Liver (tissue), 7 donors: ENCODE measurements at regions not wholly inside any gene's neighbourhood (a gene's known extent, or its start where the extent isn't known, plus 50 kb on each side); places are given as distances from the start of the nearest gene placed in this dataset.

Source experiments
- DNase-seq: peaks from one replicate; pipeline ENCODE4 v3.0.0-alpha.2; 2017; ENCODE audit warnings: low spot score
- H3K27ac ChIP-seq, 2 donors: one replicate each; pipeline ENCODE4 v1.7.0; 2013; ENCODE audit warnings: inconsistent platforms in 2 of 2, low read length in 2 of 2, control low read depth in 1 of 2, low read depth in 1 of 2, mild to moderate bottlenecking in 1 of 2
- H3K27me3 ChIP-seq, 4 donors: one replicate each; pipeline versions ENCODE4 v1.6.1 to v1.7.0; 2013; ENCODE audit warnings: low read length in 3 of 4, inconsistent platforms in 1 of 4, mild to moderate bottlenecking in 1 of 4, moderate library complexity in 1 of 4; ENCODE audit not compliant: control insufficient read depth in 4 of 4, insufficient read depth in 4 of 4
- H3K36me3 ChIP-seq, 4 donors: one replicate each; pipeline versions ENCODE4 v1.6.1 to v1.7.0; 2013; ENCODE audit warnings: low read length in 3 of 4, mild to moderate bottlenecking in 3 of 4, low read depth in 1 of 4, moderate library complexity in 1 of 4; ENCODE audit not compliant: control insufficient read depth in 4 of 4, insufficient read depth in 3 of 4
- H3K4me1 ChIP-seq, 4 donors: one replicate each; pipeline versions ENCODE4 v1.6.1 to v1.7.0; 2013; ENCODE audit warnings: low read length in 3 of 4, mild to moderate bottlenecking in 3 of 4, moderate library complexity in 1 of 4; ENCODE audit not compliant: control insufficient read depth in 4 of 4, insufficient read depth in 4 of 4
- H3K4me3 ChIP-seq, 3 donors: one replicate each; pipeline versions ENCODE4 v1.6.1 to v1.7.0; 2013; ENCODE audit warnings: low read length in 3 of 3, control low read depth in 1 of 3, low read depth in 1 of 3, mild to moderate bottlenecking in 1 of 3
- H3K9ac ChIP-seq, 2 donors: one replicate each; pipeline ENCODE4 v1.7.0; 2013; ENCODE audit warnings: low read length in 2 of 2, mild to moderate bottlenecking in 2 of 2, moderate library complexity in 2 of 2, control low read depth in 1 of 2, low read depth in 1 of 2
- H3K9me3 ChIP-seq, 4 donors: one replicate each; pipeline versions ENCODE4 v1.6.1 to v1.7.0; 2013; ENCODE audit warnings: low read length in 3 of 4; ENCODE audit not compliant: control insufficient read depth in 4 of 4
- FOXA2 ChIP-seq: IDR thresholded peaks from 2 replicates; pipeline ENCODE4 v1.6.1; 2016; ENCODE audit warnings: antibody characterized with exemption
- HNF4A ChIP-seq, 2 donors: conservative IDR thresholded peaks; 2 replicates each; pipeline ENCODE4 v1.6.1; 2016; ENCODE audit warnings: antibody characterized with exemption in 2 of 2, mild to moderate bottlenecking in 2 of 2
- JUND ChIP-seq, 2 donors: IDR thresholded peaks; 2 replicates each; pipeline ENCODE4 v1.6.1; 2016; ENCODE audit warnings: antibody characterized with exemption in 2 of 2
- MAX ChIP-seq: IDR thresholded peaks from 2 replicates; pipeline ENCODE4 v1.6.1; 2016; ENCODE audit warnings: antibody characterized with exemption
- RAD21 ChIP-seq, 2 donors: IDR thresholded peaks; 2 replicates each; pipeline ENCODE4 v1.6.1; 2016; ENCODE audit warnings: antibody characterized with exemption in 2 of 2, mild to moderate bottlenecking in 2 of 2
- REST ChIP-seq: IDR thresholded peaks from 2 replicates; pipeline ENCODE4 v1.6.1; 2016; ENCODE audit warnings: antibody characterized with exemption, mild to moderate bottlenecking
- RXRA ChIP-seq, 2 donors: IDR thresholded peaks; 2 replicates each; pipeline ENCODE4 v1.6.1; 2017 to 2018; ENCODE audit warnings: antibody characterized with exemption in 2 of 2, mild to moderate bottlenecking in 1 of 2
- TAF1 ChIP-seq: conservative IDR thresholded peaks from 2 replicates; pipeline ENCODE4 v1.6.1; 2016; ENCODE audit warnings: antibody characterized with exemption, mild to moderate bottlenecking
- ZBTB33 ChIP-seq: IDR thresholded peaks from 2 replicates; pipeline ENCODE4 v1.6.1; 2016; ENCODE audit warnings: antibody characterized with exemption
- WGBS: extraction: QIAGEN DNeasy Blood & Tissue Kit; methylation state at CpG from one replicate; pipeline ENCODE4 v1.1.7; 2013; 5-methylcytosine and 5-hydroxymethylcytosine counted together
- TF ChIP-seq, protein P1 (sequence below): IDR thresholded peaks from 2 replicates; pipeline ENCODE4 v1.6.1; 2016; ENCODE audit warnings: antibody characterized with exemption
- donor health status: healthy.
- donor health status: healthy.
- donor health status: healthy.
- donor health status: healthy.

DNA sequence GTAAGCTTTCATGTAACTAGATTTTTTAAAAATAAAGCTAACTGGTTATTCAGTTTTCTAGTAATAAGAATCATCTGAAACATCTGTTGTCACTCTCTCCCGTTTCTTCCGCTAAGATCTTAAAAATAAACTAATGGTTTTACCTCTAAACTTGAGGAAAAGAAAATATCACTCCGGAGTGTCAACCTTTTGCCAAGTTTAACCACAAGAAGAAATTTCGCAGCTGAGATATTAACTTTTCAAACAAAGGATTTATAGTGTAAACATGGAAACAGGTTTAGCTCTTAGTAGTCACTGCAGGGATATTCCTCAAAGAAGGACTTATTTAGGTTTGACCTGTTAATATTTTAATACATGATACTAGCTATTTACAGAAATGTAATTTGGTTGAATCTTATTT, 954.9 kb downstream of the ADGRL2 start (continued):
- TF ChIP-seq, protein P1, sequence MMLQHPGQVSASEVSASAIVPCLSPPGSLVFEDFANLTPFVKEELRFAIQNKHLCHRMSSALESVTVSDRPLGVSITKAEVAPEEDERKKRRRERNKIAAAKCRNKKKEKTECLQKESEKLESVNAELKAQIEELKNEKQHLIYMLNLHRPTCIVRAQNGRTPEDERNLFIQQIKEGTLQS = no peak

DNA sequence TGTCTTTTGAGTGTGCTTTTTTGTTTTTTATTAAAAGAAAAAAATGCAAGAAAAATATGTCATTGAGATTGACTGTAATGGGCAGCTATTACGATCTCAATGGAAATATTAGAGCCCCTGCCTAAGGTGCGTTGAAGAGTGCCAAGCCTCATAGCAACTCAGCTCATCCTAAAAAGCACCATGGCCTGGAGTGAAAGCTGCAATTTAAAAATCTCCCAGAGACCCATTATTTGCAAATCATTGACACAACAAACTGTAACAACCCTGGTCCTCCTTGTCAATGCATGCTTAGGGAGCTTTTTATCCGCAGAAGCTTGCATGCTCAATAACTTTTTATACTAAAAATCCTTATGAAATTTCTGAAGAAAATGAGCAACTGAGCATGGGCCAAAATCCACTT, 954.5 kb downstream of the ADGRL2 start:
- 89% methylated on average over 3 of the region's 3 CpGs for WGBS
- DNase-seq = no peak
- no peaks in the 10 kb centered on the region for H3K4me1 ChIP-seq
- H3K9ac ChIP-seq = no peak overlapping the region
- H3K27ac ChIP-seq = no peak overlapping the region
- no peaks in the 10 kb centered on the region for H3K27me3 ChIP-seq
- H3K36me3 ChIP-seq = no peaks in the 10 kb centered on the region
- H3K4me3 ChIP-seq = no peak overlapping the region
- H3K9me3 ChIP-seq = peaks cover 0 to 3% (median 0%) of the 10 kb centered on the region in 4 donors
- TF ChIP-seq, protein P1 = no peak
- TF ChIP-seq FOXA2 (no peak), HNF4A (conservative IDR thresholded peaks at IDR 0.05) (no peak), JUND (IDR thresholded peaks at IDR 0.05) (no peak), MAX (no peak), TAF1 (no peak), RAD21 (IDR thresholded peaks at IDR 0.05) (no peak), REST (no peak), RXRA (IDR thresholded peaks at IDR 0.05) (no peak), ZBTB33 (no peak)

DNA sequence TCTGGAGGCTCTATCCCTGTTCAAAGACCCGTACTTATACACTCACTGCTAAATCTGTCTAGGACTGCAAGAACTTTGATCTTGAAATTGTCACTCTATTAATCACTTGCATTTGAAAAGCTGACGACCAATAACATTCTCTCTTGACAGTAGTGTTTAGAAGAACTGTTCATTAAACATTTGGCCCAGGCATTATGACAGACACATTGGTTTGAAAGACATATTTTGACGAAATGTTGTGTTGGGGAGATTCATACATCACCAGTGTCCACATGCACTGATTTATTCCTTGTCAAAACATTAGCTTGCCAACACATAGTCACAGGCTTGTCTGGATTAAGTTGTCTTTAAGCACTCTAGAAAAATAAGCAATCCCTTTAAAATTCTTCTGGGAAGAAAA, 951.3 kb downstream of the ADGRL2 start:
- Histone ChIP-seq H3K36me3 (no peaks in the 10 kb centered on the region), H3K4me3 (no peak overlapping the region), H3K27ac (no peak overlapping the region), H3K9ac (no peak overlapping the region), H3K9me3 (peaks cover 0 to 3% (median 0%) of the 10 kb centered on the region in 4 donors), H3K27me3 (no peaks in the 10 kb centered on the region), H3K4me1 (no peaks in the 10 kb centered on the region)
- no peak for DNase-seq
- 82% methylated on average over 3 of the region's 3 CpGs for WGBS
- no peak for TF ChIP-seq HNF4A (conservative IDR thresholded peaks at IDR 0.05)
- TF ChIP-seq, protein P1 = no peak
- no peak for TF ChIP-seq TAF1
- TF ChIP-seq REST = no peak
